Fibroblast of skin of right biceps (primary cell): ENCODE measurements at regions not wholly inside any gene's neighbourhood (a gene's known extent, or its start where the extent isn't known, plus 50 kb on each side); places are given as distances from the start of the nearest gene placed in this dataset.
"Not testable (repeated sequence)": the region's sequence is repeated elsewhere in the genome, so short reads cannot be mapped to it uniquely, and the experiment has no call there.

Source experiments
- DNase-seq: peaks from one replicate; pipeline ENCODE4 v3.0.0-alpha.2; 2013

- DNase-seq, result no peak
Observed at GRCh38 chr7:86002858-86003257, 640.9 kb upstream of the GRM3 start.

- DNase-seq, result no peak
Observed at GRCh38 chr7:85997515-85997914, 646.2 kb upstream of the GRM3 start.

- DNase-seq, result peak; percentile 6
Observed at GRCh38 chr7:85995101-85995500, 648.6 kb upstream of the GRM3 start.

GRCh38 chr7:85980740-85981139 lies 663.0 kb upstream of the GRM3 start:
- no peak for DNase-seq

GRCh38 chr7:85974176-85974575 lies 669.5 kb upstream of the GRM3 start:
- DNase-seq, result no peak

- no peak for DNase-seq
Observed at GRCh38 chr7:85972504-85973141, 671.1 kb upstream of the GRM3 start.

GRCh38 chr7:85954961-85955360 lies 688.7 kb upstream of the GRM3 start:
- no peak for DNase-seq

GRCh38 chr7:85950871-85951270 lies 692.8 kb upstream of the GRM3 start:
- DNase-seq, result no peak

GRCh38 chr7:85950418-85950817 lies 693.3 kb upstream of the GRM3 start:
- no peak for DNase-seq

GRCh38 chr7:85947767-85948166 lies 695.9 kb upstream of the GRM3 start:
- DNase-seq, result no peak

GRCh38 chr7:85940798-85941197 lies 702.9 kb upstream of the GRM3 start:
- DNase-seq, result no peak

GRCh38 chr7:85931919-85932318 lies 711.8 kb upstream of the GRM3 start:
- no peak for DNase-seq

- no peak for DNase-seq
Observed at GRCh38 chr7:85928500-85928899, 715.2 kb upstream of the GRM3 start.

- no peak for DNase-seq
Observed at GRCh38 chr7:85927226-85927625, 716.5 kb upstream of the GRM3 start.

GRCh38 chr7:85924062-85924461 lies 719.6 kb upstream of the GRM3 start:
- DNase-seq, result no peak

GRCh38 chr7:85916016-85916415 lies 727.7 kb upstream of the GRM3 start:
- DNase-seq, result no peak

- DNase-seq, result no peak
Observed at GRCh38 chr7:85914437-85914836, 727.6 kb upstream of the SEMA3D start.

GRCh38 chr7:85908051-85908450 lies 721.2 kb upstream of the SEMA3D start:
- DNase-seq, result no peak

GRCh38 chr7:85897967-85898366 lies 711.1 kb upstream of the SEMA3D start:
- DNase-seq, result no peak

- no peak for DNase-seq
Observed at GRCh38 chr7:85896531-85896930, 709.7 kb upstream of the SEMA3D start.

GRCh38 chr7:85895835-85896234 lies 709.0 kb upstream of the SEMA3D start:
- DNase-seq, result no peak

- not testable (repeated sequence) for DNase-seq
Observed at GRCh38 chr7:85891900-85892299, 705.0 kb upstream of the SEMA3D start.

- DNase-seq, result peak; percentile 19
Observed at GRCh38 chr7:85890244-85890811, 703.5 kb upstream of the SEMA3D start.

- no peak for DNase-seq
Observed at GRCh38 chr7:85887133-85887532, 700.3 kb upstream of the SEMA3D start.

GRCh38 chr7:85882335-85882734 lies 695.5 kb upstream of the SEMA3D start:
- DNase-seq, result peak; percentile 34
